Body of pancreas (tissue), 4 donors: ENCODE measurements at regions not wholly inside any gene's neighbourhood (a gene's known extent, or its start where the extent isn't known, plus 50 kb on each side); places are given as distances from the start of the nearest gene placed in this dataset.

Experiments used
- POLR2A ChIP-seq, 3 donors: fragments of 450-650 bp; IDR thresholded peaks; one replicate each; pipeline ENCODE4 v1.6.1; 2016; ENCODE audit warnings: antibody characterized with exemption in 3 of 3, mild to moderate bottlenecking in 2 of 3
- TF ChIP-seq, protein P1 (sequence below), 7 experiments: fragments of 450-650 bp in 4 of 7; fragments of 200-600 bp in 3 of 7; sonication (generic) in 3 of 7; IDR thresholded peaks; one replicate each; pipeline ENCODE4 v1.5.1; 2016 to 2019; ENCODE audit warnings: antibody characterized with exemption in 7 of 7

DNA sequence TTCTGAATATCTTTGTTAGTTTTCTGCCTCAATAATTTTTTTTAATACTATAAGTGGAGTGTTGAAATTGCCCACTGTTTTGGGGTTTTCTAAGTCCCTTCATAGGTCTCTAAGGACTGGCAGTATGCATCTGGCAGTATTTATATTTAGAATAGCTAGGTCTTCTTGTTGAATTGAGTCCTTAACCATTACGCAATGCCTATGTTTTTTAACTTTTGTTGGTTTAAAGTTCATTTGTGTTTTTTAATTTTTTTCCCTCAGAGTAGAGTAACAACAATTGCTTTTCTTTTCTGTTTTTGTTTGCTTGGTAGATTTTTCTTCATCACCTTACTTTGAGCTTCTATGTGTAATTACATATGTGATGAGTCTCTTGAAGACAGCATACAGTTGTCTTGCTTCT is 375.9 kb upstream of the EYS start:
- TF ChIP-seq, protein P1, sequence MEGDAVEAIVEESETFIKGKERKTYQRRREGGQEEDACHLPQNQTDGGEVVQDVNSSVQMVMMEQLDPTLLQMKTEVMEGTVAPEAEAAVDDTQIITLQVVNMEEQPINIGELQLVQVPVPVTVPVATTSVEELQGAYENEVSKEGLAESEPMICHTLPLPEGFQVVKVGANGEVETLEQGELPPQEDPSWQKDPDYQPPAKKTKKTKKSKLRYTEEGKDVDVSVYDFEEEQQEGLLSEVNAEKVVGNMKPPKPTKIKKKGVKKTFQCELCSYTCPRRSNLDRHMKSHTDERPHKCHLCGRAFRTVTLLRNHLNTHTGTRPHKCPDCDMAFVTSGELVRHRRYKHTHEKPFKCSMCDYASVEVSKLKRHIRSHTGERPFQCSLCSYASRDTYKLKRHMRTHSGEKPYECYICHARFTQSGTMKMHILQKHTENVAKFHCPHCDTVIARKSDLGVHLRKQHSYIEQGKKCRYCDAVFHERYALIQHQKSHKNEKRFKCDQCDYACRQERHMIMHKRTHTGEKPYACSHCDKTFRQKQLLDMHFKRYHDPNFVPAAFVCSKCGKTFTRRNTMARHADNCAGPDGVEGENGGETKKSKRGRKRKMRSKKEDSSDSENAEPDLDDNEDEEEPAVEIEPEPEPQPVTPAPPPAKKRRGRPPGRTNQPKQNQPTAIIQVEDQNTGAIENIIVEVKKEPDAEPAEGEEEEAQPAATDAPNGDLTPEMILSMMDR (IDR thresholded peaks at IDR 0.05): no peak
- TF ChIP-seq POLR2A (IDR thresholded peaks at IDR 0.05): no peak
